SU-DHL-6 (cell line): ENCODE measurements at regions not wholly inside any gene's neighbourhood (a gene's known extent, or its start where the extent isn't known, plus 50 kb on each side); places are given as distances from the start of the nearest gene placed in this dataset.

ENCODE experiments used
- EZH2phosphoT487 ChIP-seq: fragments of 200-600 bp; sonication (generic), shearing (Covaris generic); conservative IDR thresholded peaks from 2 replicates; pipeline ENCODE4 v1.6.1; 2018; ENCODE audit warnings: mild to moderate bottlenecking, antibody characterized with exemption, low read length, moderate library complexity, mixed read lengths
- TF ChIP-seq, protein P1 (sequence below): fragments of 200-600 bp; sonication (generic); IDR thresholded peaks from one replicate; pipeline ENCODE4 v1.5.1; 2017; ENCODE audit warnings: antibody characterized with exemption, mild to moderate bottlenecking, low read length, moderate library complexity; ENCODE audit not compliant: insufficient read depth, poor library complexity, severe bottlenecking

DNA sequence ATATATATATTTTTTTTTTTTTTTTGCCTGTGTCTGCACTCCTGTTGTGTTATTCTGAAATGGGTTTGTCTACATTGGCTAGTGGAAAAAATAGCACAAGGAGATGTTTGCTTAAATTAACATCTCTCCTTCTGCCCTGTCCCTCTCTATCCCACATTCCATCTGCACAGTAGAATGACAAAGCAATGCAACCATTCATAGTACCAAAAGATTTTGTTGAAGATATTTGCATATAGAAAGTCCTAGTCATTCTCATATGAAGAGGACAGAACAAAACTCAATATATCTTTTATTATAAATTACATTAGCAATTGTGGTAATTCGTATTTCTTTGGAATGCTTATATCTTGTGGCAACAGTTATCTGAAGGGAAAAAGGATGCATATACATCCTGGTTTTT lies 88.3 kb upstream of the AGA start:
- TF ChIP-seq, protein P1, sequence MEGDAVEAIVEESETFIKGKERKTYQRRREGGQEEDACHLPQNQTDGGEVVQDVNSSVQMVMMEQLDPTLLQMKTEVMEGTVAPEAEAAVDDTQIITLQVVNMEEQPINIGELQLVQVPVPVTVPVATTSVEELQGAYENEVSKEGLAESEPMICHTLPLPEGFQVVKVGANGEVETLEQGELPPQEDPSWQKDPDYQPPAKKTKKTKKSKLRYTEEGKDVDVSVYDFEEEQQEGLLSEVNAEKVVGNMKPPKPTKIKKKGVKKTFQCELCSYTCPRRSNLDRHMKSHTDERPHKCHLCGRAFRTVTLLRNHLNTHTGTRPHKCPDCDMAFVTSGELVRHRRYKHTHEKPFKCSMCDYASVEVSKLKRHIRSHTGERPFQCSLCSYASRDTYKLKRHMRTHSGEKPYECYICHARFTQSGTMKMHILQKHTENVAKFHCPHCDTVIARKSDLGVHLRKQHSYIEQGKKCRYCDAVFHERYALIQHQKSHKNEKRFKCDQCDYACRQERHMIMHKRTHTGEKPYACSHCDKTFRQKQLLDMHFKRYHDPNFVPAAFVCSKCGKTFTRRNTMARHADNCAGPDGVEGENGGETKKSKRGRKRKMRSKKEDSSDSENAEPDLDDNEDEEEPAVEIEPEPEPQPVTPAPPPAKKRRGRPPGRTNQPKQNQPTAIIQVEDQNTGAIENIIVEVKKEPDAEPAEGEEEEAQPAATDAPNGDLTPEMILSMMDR, result no peak
- TF ChIP-seq EZH2phosphoT487, result no peak
